ENCODE measurements at regions not wholly inside any gene's neighbourhood (a gene's known extent, or its start where the extent isn't known, plus 50 kb on each side); places are given as distances from the start of the nearest gene placed in this dataset.
"Not testable (repeated sequence)": the region's sequence is repeated elsewhere in the genome, so short reads cannot be mapped to it uniquely, and the experiment has no call there.

DNA sequence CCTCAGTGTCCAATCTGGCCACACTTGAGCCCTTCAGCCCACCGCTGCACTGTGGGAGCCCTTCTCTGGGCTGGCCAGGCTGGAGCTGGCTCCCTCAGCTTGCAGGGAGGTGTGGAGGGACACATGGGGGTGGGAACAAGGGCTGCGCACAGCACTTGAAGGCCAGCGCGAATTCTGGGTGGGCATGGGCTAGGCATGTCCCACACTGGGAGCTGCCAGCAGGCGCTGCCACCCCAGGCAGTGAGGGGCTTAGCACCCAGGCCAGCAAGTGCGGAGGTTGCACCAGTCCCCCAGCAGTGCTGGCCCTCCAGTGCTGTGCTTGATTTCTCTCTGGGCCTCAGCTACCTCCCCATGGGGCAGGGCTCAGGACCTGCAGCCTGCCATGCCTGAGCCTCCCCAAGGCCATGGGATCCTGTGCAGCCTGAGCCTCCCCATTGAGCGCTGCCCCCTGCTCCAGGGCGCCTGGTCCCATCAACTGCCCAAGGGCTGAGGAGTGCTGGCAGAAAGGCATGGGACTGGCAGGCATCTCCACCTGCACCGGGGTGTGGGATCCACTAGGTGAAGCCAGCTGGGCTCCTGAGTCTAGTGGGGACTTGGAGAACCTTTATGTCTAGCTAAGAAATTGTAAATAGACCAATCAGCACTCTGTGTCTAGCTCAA, 148.2 kb downstream of the EMB start:
- FAIRE-seq (no peak), DNase-seq (ENCODE audit: low read depth, low spot score) (no peak)
- Histone ChIP-seq H2AFZ (ENCODE audit: control insufficient read depth, low read length) (no peak overlapping the region), H3K9me3 (ENCODE audit: control insufficient read depth, low read depth, low read length) (no peaks in the 10 kb centered on the region), H3K4me2 (ENCODE audit: control insufficient read depth, extremely low read depth, insufficient read depth, low read depth, low read length) (no peak overlapping the region), H3K9me1 (ENCODE audit: control insufficient read depth, extremely low read depth, insufficient read depth, low read length) (no peaks in the 10 kb centered on the region), H3K27ac (ENCODE audit: control insufficient read depth, insufficient read depth, low read length) (no peak overlapping the region), H4K20me1 (ENCODE audit: control insufficient read depth, extremely low read depth, insufficient read depth, low read length) (no peaks in the 10 kb centered on the region), H3K79me2 (ENCODE audit: control insufficient read depth, insufficient read depth, low read length) (no peaks in the 10 kb centered on the region), H3K9ac (ENCODE audit: control insufficient read depth, extremely low read depth, insufficient read depth, low read length) (no peak overlapping the region), H3K36me3 (ENCODE audit: control insufficient read depth in 2 of 2, extremely low read depth in 1 of 2, insufficient read depth in 2 of 2, low read length in 2 of 2) (no peaks in the 10 kb centered on the region), H3K4me1 (ENCODE audit: control insufficient read depth, extremely low read depth, insufficient read depth, low read length) (no peaks in the 10 kb centered on the region), H3K4me3 (ENCODE audit: control insufficient read depth in 2 of 3, extremely low read depth in 1 of 3, insufficient read depth in 2 of 3, low read depth in 1 of 3, low read length in 3 of 3) (no peak overlapping the region), H3K27me3 (ENCODE audit: control insufficient read depth, extremely low read depth, insufficient read depth, low read length) (no peaks in the 10 kb centered on the region)
- dilution Hi-C loops (cut with MboI; ENCODE audit: extremely low pct_ligation_motif_present, low sequenced_read_pairs): no loop called here
- TF ChIP-seq, protein P1, sequence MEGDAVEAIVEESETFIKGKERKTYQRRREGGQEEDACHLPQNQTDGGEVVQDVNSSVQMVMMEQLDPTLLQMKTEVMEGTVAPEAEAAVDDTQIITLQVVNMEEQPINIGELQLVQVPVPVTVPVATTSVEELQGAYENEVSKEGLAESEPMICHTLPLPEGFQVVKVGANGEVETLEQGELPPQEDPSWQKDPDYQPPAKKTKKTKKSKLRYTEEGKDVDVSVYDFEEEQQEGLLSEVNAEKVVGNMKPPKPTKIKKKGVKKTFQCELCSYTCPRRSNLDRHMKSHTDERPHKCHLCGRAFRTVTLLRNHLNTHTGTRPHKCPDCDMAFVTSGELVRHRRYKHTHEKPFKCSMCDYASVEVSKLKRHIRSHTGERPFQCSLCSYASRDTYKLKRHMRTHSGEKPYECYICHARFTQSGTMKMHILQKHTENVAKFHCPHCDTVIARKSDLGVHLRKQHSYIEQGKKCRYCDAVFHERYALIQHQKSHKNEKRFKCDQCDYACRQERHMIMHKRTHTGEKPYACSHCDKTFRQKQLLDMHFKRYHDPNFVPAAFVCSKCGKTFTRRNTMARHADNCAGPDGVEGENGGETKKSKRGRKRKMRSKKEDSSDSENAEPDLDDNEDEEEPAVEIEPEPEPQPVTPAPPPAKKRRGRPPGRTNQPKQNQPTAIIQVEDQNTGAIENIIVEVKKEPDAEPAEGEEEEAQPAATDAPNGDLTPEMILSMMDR (optimal IDR thresholded peaks at IDR 0.05 in 1 of 3, IDR thresholded peaks at IDR 0.05 in 1 of 3, conservative IDR thresholded peaks at IDR 0.05 in 1 of 3; ENCODE audit: extremely low read depth in 1 of 3, insufficient read depth in 2 of 3, low read length in 3 of 3): no peak
- no peak for TF ChIP-seq EZH2 (IDR thresholded peaks at IDR 0.05; ENCODE audit: low read length)

DNA sequence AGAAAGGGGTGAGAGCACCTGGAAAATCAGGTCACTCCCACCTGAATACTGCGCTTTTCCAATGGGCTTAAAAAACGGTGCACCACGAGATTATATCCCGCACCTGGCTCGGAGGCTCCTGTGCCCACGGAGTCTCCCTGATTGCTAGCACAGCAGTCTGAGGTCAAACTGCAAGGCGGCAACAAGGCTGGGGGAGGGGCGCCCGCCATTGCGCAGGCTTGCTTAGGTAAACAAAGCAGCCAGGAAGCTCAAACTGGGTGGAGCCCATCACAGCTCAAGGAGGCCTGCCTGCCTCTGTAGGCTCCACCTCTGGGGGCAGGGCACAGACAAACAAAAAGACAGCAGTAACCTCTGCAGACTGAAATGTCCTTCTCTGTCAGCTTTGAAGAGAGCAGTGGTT, 160.6 kb downstream of the EMB start:
- H3K4me3 ChIP-seq (ENCODE audit: control insufficient read depth in 2 of 3, extremely low read depth in 1 of 3, insufficient read depth in 2 of 3, low read depth in 1 of 3, low read length in 3 of 3); H3K4me1 ChIP-seq (ENCODE audit: control insufficient read depth, extremely low read depth, insufficient read depth, low read length); DNase-seq (ENCODE audit: low read depth, low spot score); H3K27ac ChIP-seq (ENCODE audit: control insufficient read depth, insufficient read depth, low read length); H3K9me3 ChIP-seq (ENCODE audit: control insufficient read depth, low read depth, low read length); H3K9ac ChIP-seq (ENCODE audit: control insufficient read depth, extremely low read depth, insufficient read depth, low read length); H2AFZ ChIP-seq (ENCODE audit: control insufficient read depth, low read length); H3K9me1 ChIP-seq (ENCODE audit: control insufficient read depth, extremely low read depth, insufficient read depth, low read length); H3K36me3 ChIP-seq (ENCODE audit: control insufficient read depth in 2 of 2, extremely low read depth in 1 of 2, insufficient read depth in 2 of 2, low read length in 2 of 2); H3K79me2 ChIP-seq (ENCODE audit: control insufficient read depth, insufficient read depth, low read length); H4K20me1 ChIP-seq (ENCODE audit: control insufficient read depth, extremely low read depth, insufficient read depth, low read length); dilution Hi-C loops (cut with MboI; ENCODE audit: extremely low pct_ligation_motif_present, low sequenced_read_pairs); H3K27me3 ChIP-seq (ENCODE audit: control insufficient read depth, extremely low read depth, insufficient read depth, low read length); FAIRE-seq; H3K4me2 ChIP-seq (ENCODE audit: control insufficient read depth, extremely low read depth, insufficient read depth, low read depth, low read length): not testable (repeated sequence)
